ENCODE measurements at regions not wholly inside any gene's neighbourhood (a gene's known extent, or its start where the extent isn't known, plus 50 kb on each side); places are given as distances from the start of the nearest gene placed in this dataset.

DNA sequence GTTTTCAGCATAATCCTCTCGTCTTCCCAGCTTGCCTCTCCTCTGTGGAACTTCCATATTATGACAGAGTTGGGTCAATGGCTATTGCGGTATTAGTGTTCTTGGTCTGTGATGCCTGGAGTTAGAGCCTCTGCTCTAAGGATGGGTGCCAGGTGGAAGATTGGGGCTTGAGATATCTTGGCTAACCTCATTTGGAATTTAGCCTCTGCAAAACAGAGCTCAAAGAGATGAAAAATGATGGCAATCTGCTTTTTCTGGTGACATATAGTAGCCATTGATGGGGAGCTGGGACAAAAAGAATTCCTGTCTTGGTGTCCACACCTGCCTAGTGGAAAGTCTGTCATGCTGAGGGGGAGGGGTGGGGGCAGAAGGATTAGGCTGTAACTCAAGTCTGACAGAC, 152.1 kb downstream of the RPL10L start:
- DNase-seq (ENCODE audit: low read depth): no peak
- TF ChIP-seq, protein P1, sequence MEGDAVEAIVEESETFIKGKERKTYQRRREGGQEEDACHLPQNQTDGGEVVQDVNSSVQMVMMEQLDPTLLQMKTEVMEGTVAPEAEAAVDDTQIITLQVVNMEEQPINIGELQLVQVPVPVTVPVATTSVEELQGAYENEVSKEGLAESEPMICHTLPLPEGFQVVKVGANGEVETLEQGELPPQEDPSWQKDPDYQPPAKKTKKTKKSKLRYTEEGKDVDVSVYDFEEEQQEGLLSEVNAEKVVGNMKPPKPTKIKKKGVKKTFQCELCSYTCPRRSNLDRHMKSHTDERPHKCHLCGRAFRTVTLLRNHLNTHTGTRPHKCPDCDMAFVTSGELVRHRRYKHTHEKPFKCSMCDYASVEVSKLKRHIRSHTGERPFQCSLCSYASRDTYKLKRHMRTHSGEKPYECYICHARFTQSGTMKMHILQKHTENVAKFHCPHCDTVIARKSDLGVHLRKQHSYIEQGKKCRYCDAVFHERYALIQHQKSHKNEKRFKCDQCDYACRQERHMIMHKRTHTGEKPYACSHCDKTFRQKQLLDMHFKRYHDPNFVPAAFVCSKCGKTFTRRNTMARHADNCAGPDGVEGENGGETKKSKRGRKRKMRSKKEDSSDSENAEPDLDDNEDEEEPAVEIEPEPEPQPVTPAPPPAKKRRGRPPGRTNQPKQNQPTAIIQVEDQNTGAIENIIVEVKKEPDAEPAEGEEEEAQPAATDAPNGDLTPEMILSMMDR (IDR thresholded peaks at IDR 0.05; ENCODE audit: low read depth, low read length): no peak
- TF ChIP-seq POLR2A (IDR thresholded peaks at IDR 0.05; ENCODE audit: extremely low read depth, insufficient read length) (no peak), MYC (IDR thresholded peaks at IDR 0.05; ENCODE audit: low read depth, low read length) (no peak)
- no peak overlapping the region for H3K4me3 ChIP-seq (ENCODE audit: low read depth, low read length)

DNA sequence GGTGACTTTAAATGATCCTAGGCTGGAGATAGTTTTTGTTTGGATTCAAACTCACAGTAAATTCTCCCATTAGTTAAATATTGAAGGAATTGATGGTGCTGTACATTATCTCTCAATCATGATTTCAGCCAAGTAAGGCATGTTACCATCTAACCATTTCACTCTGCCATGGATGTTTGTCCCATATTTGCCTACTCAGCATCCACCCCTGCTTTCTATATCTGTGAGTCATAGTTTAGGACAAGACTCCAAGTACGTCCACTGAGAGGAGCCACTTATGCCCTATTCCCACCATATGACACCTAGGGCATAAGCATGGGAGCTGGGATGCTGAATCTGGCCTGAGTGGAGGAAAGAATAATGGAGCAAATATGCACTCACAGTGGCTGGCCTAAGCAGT, 155.2 kb downstream of the RPL10L start:
- TF ChIP-seq, protein P1 (IDR thresholded peaks at IDR 0.05; ENCODE audit: low read depth, low read length): no peak
- TF ChIP-seq MYC (IDR thresholded peaks at IDR 0.05; ENCODE audit: low read depth, low read length): no peak
- no peak for TF ChIP-seq POLR2A (IDR thresholded peaks at IDR 0.05; ENCODE audit: extremely low read depth, insufficient read length)
- TF ChIP-seq, protein P2, sequence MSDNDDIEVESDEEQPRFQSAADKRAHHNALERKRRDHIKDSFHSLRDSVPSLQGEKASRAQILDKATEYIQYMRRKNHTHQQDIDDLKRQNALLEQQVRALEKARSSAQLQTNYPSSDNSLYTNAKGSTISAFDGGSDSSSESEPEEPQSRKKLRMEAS (IDR thresholded peaks at IDR 0.05; ENCODE audit: low read depth, low read length): no peak

DNA sequence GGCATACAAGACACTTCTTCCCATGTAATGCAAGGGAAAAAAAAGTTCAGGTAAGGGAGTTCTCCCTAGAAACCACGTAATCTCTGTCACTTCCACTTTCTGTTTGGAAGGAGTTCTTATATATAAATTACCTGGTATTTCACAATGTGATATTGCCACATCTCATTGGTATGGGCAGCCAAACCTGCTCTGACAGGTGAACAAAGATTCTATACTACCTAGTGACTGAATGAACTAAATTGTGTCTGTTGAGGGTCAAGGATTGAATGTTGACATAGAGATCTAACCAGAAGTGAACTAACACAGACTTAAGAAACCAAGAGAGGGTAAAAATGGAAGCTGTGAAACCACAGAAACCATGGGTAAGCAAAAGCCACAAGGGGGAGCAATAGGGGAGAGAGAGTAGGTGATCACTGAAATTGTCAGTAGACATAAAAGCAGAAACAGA, 161.3 kb downstream of the RPL10L start:
- TF ChIP-seq POLR2A (IDR thresholded peaks at IDR 0.05; ENCODE audit: extremely low read depth, insufficient read length): no peak
- TF ChIP-seq, protein P1 (IDR thresholded peaks at IDR 0.05; ENCODE audit: low read depth, low read length): peak; percentile 60
- H3K4me3 ChIP-seq (ENCODE audit: low read depth, low read length): no peak overlapping the region
- DNase-seq (ENCODE audit: low read depth): peak; percentile 59

More for the DNA sequence above, 155.2 kb downstream of the RPL10L start:
- H3K4me3 ChIP-seq (ENCODE audit: low read depth, low read length): no peak overlapping the region
- no peak for DNase-seq (ENCODE audit: low read depth)

DNA sequence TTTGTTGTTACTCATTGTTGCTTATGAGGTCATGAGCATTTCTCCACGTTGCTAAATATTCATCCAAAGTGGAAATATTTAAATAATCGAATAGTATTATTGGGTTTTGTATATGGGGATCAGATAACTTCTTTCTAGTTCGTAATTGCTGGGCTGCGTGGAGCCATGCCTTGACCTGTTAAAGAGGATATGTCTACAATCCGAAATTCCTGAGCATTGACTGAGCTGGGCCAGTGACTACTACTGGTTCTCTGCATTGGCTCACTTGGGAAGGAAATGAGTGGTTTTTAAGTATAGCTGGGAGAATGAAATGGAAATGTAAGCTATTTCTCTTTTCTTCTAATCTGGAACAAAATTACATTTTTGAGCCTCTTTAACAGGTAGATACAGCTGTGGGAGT, 163.2 kb downstream of the RPL10L start:
- no peak for DNase-seq (ENCODE audit: low read depth)
- TF ChIP-seq POLR2A (IDR thresholded peaks at IDR 0.05; ENCODE audit: extremely low read depth, insufficient read length) (no peak), MYC (IDR thresholded peaks at IDR 0.05; ENCODE audit: low read depth, low read length) (no peak)
- TF ChIP-seq, protein P1 (IDR thresholded peaks at IDR 0.05; ENCODE audit: low read depth, low read length): no peak
- TF ChIP-seq, protein P2 (IDR thresholded peaks at IDR 0.05; ENCODE audit: low read depth, low read length): no peak
- H3K4me3 ChIP-seq (ENCODE audit: low read depth, low read length): no peak overlapping the region

DNA sequence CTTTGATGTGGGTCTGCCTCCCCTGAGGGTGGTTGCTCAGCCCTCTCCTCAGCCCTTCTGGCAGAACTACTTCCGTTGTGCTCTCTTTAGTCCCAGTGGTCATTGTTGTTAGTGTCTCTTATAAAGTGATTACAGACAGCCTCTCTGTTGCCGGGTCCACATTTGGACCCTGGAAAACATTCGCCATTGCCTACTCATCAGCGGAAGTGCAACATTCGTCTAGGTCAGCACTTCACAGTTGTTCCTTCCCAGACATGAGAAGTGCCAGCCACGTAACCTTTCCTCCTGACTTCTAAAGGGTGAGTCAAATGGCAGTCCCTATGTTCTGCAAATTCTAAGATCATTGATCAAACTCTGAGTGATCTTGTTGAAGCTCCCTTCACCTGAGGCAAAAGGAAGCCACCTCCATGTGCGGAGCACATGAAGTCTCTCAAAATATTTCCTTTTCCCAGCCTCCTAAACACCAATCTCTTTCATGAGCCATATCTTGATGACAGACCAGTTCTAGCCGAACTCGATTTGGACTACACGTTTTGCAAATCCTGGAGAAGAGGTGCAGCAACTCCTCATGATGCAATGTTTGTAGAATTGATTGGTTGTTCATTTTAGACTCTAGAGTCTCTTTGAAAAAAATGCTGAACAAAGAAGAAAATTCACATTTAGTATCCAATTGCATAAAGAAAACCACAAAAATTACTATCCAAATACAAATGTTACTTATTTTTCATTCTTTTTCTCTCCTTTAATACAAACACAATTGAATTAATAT, 163.8 kb downstream of the RPL10L start:
- TF ChIP-seq, protein P2 (IDR thresholded peaks at IDR 0.05; ENCODE audit: low read depth, low read length): no peak
- TF ChIP-seq MYC (IDR thresholded peaks at IDR 0.05; ENCODE audit: low read depth, low read length) (no peak), POLR2A (IDR thresholded peaks at IDR 0.05; ENCODE audit: extremely low read depth, insufficient read length) (no peak)
- TF ChIP-seq, protein P1 (IDR thresholded peaks at IDR 0.05; ENCODE audit: low read depth, low read length): no peak
- no peak overlapping the region for H3K4me3 ChIP-seq (ENCODE audit: low read depth, low read length)
- DNase-seq (ENCODE audit: low read depth): no peak

DNA sequence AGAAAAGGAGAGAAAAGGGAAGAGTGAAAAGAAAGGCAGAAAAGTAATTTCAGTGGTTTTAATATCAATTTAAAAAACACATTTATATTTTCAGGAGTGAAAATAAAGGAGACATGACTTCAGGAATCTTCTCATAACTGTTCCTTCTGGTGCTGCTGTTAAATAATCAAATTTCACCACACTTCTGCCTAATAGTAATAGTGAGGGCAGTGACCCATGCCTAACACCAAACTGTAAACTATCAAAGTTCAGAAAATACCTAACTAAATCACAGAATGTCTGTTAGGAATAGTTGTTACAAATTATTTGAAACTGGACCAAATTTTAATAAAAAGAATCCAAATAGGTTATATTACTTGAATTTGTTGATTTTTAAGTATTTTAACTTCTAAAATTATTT, 169.4 kb downstream of the RPL10L start:
- TF ChIP-seq MYC (IDR thresholded peaks at IDR 0.05; ENCODE audit: low read depth, low read length): no peak
- TF ChIP-seq, protein P1 (IDR thresholded peaks at IDR 0.05; ENCODE audit: low read depth, low read length): no peak
- TF ChIP-seq, protein P2 (IDR thresholded peaks at IDR 0.05; ENCODE audit: low read depth, low read length): no peak
- no peak for TF ChIP-seq POLR2A (IDR thresholded peaks at IDR 0.05; ENCODE audit: extremely low read depth, insufficient read length)
- H3K4me3 ChIP-seq (ENCODE audit: low read depth, low read length): no peak overlapping the region
- no peak for DNase-seq (ENCODE audit: low read depth)

All from NB4 (cell line).